NCI-H1417 (cell line): ENCODE measurements at regions not wholly inside any gene's neighbourhood (a gene's known extent, or its start where the extent isn't known, plus 50 kb on each side); places are given as distances from the start of the nearest gene placed in this dataset.

Experiments
- DNase-seq, 3 experiments: peaks; one replicate each; lab custom pipeline; 2025; lab: John Stamatoyannopoulos, UW

DNA sequence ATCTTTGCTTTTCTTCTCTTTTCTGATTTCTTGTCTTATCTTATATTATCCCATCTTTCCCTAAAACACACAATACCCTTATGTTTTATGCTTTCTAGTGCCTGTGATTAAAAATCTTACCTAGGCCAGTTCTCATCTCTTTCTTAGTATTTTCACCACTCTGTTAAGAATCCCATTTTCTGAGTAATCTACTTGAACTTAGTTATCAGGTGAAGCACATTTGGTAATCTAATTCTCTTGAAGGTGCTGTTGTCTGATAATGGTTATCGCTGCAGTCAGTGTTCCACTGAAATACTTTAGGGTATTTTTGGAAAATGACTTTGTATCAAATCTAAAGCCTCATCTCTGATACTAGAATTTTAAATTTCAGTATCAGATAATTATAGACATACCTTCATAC is 192.5 kb upstream of the MAN1A1 start:
- no peak for DNase-seq

DNA sequence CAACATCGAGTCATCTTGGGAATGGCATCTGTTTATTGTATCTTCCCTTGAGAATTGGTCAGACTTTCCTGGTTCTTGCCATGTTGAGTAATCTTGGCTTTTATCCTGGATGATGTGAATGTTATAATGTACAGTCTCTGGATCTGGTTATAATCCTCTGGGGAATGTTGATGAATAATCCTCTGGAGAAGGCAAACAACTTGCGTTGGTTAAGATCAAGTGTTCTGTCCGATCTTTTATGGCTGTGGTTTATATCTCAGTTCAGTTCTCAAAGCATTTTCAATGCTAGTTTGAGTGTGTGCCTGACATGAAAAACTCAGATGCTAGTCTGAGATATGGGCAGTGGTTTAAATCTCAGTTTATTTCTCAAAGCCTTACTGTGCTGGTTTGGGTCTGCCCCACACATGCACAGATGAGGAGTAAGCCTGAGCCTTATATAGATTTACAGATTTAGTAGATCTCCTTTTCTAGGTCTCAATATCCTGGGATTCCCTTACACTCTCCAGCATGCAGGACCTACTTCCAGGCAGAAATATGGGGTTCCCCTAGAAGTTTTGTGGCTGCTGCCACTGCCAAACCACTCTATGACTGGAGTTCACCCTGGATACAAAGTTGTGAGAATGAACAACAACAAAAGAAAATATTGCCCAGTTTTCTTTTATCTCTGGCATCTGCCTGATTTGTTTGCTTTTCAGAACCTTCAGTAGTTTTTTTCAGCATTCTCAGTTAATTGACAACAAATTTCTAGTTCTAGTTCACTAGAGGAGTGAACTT is 191.8 kb upstream of the MAN1A1 start:
- DNase-seq, result peak in 1 of 3 experiments; percentile 14

DNA sequence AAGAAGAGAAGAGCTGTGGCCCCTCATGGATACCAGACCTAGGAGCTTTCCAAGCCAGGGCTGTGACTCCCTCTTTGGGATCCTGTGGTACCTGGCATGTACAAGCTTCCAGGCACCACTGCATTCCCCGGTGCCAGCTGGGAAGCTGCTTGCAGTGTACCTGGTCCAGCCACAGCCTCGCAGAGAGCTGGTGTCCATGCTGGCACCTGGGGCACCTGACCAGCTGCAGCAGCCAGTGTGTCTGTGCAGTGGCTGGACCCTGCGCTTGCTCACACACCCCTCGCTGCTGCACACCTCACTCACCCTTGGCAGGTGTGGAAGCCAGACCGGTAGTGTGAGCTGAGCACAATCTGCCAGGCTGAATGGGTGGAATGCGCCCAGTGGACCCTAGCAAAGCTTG is 190.9 kb upstream of the MAN1A1 start:
- no peak for DNase-seq

DNA sequence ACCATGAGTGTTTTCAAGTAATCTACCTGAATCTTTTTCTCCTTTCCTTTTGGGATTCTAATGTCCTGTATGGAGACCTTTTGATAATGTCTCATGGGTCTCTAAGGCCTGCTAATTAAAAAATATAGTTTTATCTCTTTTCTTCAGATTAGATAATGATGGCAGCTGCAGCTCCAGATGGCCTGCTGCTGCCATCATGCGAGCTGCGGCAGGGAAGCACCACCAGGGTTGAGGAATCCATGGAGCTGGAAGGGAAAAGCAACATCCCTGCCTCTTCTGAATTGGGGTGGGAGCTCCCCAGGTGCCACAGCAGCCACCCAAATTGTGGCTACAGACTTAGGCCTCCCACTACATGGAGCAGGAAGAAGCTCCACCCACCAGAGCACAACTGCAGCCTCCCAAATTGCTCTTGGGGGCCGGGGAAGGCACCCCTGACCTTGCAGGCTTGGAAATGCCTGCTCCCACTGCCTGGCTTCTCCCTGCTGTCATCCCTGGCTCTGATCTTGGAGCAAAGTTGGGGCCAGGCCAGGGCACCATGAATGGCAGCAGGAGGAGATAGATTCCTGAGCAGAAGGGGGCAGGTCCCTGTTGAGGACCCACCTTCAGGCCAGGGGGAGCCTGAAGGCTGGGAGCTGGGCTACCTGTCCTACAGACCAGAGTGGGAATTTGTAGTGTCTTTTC is 189.6 kb upstream of the MAN1A1 start:
- DNase-seq, result no peak

DNA sequence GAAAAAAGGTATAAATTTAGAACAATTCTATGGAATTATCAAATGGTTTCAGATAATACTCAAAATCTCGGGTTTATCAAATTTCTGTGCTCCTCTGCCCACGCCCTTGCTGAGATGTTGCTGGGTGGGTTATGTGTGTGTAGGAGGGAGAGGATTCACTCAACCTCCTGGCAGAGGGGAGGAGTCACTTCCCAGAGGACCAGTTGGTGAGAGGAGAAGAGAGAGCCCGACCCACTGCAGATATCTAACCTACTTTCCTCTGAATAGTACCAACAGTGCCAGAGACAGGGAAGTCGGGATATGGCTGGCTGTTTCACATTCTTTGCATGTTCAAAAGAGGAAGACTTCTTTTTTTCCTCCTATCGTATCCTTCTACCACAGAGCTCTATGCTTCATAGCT is 187.1 kb upstream of the MAN1A1 start:
- DNase-seq, result no peak

DNA sequence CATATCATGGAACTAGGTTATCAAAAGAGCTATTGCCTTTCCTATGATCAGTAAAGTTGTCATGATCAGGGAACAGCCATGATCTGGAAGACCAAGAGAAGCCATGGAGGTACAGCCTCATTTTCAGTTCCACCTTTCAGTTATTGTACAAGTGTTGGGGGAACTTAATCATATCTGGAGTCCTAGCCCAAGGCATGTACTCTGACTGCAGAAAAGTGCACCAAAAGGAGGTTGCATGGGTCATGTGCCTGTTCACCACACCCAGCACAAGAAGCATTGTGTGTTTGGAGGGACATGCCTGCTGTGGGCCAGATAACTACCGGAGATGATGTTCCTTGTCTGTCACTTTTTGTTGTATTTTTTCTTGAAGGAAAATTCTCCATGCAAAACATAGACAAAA is 185.8 kb upstream of the MAN1A1 start:
- DNase-seq, result no peak

DNA sequence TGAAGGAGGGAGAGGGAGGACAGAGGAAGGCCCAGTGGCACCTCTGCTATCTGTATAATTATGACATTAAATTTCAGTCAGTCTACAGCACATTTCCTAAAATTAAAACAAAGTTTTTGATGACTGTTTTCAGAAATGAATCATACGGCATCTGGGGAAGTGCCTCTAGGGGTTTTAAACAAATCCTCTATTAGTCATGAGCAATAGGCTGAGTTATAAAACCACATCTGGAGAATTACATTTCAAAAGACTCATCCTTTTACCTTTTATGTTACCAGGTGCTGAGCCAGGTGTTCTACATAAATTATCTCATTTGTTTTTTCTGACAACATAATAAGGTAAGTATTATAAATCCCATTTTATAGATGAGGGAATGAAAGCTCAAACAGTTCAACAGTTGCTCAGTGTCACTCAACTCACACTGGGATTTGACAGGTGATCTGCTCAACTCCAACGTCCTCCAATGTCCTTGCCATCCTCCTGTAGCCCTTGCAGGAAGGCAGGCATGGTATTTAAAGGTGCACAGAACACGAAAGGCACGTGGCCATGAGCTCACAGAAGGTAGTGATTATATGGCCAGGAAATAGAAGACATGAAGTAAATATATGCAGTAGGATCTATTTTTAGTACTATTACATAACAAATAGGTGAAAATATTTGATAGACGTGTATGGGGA is 184.2 kb upstream of the MAN1A1 start:
- DNase-seq, result peak in 2 of 3 experiments; percentile 39 to 71

DNA sequence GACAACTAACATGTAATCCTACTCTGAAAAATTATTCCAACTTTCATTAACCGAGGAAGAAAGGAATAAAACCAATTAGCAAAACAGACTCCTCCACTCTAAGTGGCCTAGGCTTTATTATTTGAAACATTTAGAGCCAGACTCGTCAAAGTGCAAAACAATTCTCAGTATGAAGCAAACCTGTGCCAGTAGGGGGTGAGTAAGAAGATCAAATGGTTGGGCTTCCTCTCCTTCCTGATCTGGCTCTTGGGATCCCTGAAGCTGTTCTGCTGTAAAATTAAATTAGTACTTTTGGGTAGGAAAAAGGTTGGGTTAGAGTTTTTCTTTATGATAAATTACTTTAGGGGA is 177.6 kb upstream of the MAN1A1 start:
- DNase-seq, result no peak

DNA sequence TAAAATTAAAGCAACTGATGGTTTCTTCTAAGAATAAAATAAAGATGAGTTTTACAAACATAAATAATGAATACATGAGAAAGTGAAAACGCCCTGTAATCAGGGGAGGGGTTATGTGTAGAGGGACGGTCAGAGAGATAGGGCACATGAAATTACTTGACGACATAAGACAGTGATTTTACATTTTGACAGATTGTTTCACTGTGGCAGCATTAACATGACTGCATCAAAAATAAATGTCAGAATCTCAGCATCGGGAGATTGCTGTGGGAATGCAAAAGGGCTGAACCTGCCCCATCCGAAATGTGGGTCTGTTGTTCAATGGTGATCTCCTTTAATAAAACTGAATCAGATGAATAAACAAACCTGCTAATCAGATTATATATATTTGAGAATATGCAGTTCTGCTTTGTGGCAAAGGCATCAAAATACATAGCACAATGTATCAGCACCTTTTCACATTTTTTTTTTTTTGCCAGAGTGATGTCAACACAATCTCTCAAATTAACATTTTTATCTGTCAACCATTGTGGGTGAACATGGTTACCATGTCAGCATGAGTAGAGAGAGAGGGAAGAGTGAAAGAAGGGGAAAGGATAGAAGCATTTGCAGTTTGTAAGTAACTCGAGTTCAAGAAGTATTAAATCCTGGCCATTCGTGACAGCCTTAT is 177.1 kb upstream of the MAN1A1 start:
- no peak for DNase-seq

DNA sequence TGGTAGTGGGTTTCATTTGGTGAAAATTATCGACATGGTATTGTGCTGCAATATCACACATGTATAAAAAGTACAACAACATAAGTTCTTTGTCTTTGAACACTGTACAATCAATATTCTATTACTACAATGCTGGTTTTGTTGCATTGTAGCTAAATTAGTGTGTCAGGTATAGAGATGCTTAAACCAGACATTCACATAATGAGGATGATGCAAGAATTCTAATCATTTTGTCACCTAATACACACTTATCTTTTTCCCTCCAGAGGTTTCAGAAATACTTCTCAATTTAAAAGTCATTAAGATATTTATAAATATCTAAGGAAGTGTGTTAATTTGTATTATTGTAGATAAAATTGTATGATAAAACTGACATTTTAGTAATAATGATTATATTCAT is 174.8 kb upstream of the MAN1A1 start:
- no peak for DNase-seq

DNA sequence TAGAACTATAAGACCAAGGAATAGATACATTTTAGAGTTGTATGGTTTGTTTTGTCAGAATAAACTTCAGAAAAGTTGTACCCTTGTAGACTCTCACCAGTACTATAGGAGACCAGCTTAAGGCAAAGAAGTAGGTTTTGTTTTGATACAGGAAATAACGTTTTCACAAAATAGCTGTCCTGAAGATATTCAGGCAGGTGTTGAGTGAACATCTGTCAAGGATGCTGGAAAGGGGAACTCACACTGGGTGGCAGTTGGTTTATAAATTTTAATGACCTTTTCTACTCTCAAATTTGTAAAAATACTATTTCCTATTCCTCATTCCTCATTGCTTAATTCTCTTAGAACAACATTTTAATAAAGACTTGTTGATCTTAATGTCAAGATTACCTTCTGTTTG is 174.0 kb upstream of the MAN1A1 start:
- DNase-seq, result no peak

DNA sequence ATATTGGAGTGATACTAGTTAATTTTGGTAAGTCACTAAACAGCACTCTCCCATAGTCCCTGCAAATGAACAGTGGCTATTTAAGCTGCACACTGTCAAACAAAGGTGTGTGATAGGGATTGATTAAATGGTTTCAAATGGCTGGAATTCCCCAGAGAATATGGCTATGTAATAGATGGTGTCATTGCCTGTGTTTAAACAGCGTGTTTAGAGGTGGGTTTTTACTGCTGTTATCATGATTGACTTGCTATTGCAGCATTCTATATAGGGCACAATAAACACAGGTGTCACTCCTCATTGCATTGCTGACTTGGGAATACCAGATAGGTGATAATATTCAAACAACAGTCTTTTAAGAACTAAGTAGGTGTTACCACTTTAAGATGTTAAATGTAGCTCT is 171.7 kb upstream of the MAN1A1 start:
- DNase-seq, result peak in 1 of 3 experiments; percentile 54

DNA sequence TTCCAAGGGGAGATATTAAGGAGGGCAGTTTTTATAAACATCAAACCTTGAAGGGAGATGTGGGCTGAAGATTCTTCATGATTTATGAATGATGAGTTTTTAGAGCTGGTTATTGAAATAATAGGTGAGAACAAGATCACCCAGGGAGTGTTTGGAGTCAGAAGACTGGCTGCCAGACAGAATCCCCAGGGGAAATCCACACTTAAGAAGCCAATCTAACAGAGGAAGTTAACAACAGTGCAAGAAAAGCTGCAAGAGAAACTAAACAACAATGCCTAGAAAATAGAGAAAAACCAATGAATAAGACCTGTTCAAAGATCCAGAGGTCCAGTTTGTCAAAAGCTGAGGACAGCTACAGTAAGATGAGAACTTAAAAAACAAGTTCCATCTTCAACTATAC is 167.9 kb upstream of the MAN1A1 start:
- no peak for DNase-seq

DNA sequence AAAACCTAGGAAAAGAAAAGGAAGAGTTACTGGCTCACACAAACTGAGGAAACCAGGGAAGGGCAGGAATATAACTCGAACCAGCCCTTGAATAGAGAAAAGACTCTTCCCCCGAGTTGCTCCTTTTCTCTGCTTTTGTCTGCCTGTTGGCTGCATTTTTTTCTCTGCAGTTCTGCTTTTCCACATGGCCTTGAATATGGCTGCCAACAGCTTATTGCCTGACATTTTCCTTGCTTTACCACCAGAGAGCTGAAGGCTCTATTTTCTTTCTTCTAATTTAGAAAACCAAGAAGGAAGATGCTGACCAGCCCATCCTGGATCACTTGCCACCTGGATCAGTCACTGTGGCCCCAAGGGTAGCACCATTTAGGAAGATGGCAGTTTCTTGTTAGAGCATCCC is 164.8 kb upstream of the MAN1A1 start:
- DNase-seq, result no peak

DNA sequence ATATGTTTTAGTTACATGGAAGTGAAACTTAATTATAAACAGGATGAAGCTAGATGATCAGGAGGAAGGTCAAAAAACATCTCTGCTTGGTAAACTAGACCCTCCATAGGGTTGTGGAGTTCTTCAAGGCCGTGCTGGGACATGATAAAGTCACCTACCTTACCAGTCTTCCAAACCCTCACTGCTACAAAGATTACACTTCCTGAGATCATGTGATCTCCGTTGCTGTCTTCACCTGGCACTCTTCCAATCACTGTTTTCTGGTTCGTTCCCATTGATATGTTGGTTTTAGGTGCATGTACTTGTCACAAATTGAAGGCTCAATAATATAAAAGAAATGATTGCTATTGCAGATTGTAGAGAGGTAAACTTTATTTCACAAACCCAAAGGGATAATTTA is 161.5 kb upstream of the MAN1A1 start:
- no peak for DNase-seq

DNA sequence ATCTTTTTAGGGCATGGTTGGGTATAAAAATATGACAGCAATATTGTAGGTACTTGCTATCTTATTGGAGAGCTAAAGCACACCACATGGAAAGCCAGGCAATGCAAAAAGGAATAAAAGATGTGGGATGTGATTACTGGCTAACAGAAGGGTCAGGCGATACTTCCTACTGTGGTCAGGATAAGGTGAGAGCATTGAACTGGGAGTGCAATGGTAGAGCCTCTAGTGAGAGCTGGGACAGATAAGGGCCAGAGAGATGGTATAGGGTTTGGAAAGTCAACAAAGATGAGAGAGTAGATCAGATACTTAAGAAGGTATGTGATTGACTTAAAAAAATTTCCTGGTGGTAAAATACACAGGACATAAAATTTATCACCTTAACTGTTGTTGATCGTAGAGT is 160.7 kb upstream of the MAN1A1 start:
- DNase-seq, result no peak

DNA sequence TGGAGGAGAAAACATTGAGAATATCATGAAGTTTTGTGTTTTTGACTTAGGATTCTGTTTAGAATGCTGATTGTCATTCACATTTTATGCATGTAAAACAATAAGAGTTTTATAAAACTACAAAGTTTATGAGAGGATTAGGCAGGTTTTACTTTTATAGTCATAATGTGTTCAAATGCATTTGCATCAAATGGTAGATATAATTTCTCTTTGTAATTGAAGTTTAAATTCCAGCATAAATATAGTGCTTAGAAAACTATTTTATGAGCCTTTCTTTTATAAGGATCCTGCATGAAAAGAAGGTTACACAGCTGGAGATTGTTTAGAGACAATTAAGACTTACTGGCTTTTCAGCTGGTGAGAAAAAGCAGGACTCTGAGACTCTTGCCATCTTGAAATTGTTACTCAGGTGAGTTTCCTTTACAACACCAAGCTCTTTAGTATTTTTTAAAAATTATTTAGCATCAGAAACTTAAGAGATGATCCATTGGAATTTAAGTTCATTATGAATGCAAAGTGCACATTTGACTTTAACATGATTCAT is 157.1 kb upstream of the MAN1A1 start:
- no peak for DNase-seq

DNA sequence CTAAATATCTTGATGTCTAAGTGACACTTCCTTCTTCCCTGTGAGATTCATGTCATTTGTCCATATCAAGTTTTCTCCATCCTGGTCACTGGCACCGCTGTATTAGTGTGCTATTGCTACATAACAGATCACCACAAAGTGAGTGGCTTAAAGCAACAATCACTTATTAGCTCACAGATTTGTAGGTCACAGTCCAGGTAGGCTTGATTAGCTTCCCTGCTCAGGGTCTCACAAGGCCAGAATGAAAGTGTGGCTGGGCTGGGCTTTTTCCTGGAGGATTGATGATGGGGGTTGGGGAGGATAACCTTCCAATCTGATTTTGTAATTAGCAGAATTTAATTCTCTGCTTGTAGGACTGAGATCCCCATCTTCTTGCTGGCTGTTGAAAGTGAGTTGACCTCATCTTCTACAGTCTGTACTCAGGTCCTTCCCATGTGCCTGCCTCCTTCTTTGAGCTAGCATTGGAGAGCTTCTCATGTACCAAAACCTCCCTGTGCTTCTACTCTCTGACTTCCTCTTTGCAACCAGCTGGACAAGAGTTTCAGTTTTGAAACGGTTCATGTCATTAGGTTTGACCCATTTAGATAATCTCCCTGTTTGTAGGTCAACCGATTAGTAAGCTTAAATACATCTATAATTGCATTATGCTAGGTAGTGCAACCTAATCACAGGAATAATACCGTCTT is 152.4 kb upstream of the MAN1A1 start:
- no peak for DNase-seq

DNA sequence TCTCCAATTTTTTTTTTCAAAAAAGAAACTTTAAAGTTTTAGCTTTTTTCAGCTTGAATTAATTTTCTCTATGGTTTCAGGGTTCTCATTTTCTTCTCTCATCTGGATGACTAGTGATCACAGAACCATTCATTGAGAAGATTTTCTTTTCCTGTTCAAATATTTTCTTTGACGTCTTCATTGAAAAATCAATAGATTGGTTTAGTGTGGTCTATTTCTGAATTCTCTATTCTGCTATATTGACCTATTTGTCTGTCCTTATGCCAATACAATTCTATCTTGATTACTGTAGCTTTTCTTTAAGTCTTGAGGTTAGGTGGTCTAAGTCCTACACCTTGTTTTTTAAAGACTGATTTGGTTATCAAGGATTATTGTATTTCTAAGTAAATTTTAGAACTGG is 150.2 kb upstream of the MAN1A1 start:
- DNase-seq, result no peak

DNA sequence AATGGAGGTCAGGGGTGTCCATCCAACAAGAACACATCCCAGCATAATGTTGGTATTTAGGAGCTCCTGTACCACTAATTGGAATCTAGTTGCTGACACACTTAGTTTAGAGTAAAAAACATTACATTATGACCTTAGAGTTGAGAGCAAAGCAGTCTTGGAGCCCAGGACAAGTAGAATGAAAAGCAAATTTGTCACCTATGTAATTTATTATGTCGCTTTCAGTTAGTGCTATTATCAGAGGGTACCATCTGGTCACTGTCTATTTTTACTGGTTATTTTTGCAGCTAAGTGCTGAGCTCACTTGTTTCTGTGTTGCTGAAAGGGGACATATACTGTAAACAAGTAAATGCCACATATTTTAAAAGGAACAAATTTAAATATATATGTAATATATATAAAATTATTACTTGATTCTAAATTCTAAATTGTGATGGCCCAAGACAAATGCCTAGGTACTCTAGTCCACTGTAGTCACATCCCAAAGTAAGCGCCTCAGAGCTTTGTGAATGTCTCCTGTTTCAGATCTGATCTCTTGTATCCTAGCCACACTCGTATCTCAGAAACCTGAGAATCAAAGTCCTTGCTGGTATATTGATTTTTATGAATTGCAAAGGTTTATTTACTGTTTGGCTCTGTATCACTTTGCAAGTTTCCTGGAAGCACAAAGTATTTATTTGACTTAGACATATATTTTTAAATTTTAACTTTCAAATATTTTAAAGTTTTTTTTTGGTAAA is 148.6 kb upstream of the MAN1A1 start:
- no peak for DNase-seq

DNA sequence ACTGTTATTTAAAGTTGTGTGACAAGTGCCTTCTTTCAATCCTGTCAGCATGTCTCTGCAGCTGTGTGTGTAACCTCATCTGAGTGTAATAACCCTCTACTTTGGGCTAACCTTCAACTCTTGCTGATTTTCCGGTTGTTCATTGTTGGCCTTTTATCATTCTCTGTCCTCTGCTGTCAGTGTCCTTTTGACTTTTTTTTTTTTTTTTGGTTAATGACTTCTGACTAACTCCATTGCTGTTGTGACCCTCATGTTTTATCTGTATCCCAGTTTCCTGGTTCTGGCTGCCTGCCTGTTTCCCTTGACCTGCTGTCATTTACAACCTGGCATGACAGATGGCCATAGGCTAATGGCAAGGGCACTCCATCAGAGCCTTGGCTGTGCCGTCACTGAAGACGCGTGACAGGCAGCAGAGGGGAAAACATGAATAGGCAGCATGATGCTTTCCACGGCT is 145.7 kb upstream of the MAN1A1 start:
- peak in 2 of 3 experiments; percentile 12 to 16 for DNase-seq
